ENCODE measurements at regions not wholly inside any gene's neighbourhood (a gene's known extent, or its start where the extent isn't known, plus 50 kb on each side); places are given as distances from the start of the nearest gene placed in this dataset.

DNA sequence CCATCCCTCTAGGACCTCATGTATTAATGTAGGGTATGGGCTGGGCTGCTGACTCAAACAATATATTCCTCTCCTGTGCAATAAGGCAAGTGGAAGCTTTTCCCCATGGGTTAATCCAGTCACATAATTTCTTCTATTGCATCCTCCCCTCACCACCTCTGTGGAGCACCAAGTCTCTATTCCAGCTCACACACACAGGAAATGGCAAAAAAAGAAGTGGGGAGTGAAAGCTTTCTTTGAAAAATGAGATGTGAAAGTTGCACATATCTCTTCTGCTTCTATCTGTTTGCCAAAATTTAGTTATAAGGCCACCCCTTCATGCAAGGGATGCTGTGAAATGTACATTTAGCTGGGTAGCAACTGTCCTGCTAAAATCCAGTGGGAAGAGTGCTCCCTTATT, 121.3 kb downstream of the CDC42EP3 start:
- DNase-seq = no peak

DNA sequence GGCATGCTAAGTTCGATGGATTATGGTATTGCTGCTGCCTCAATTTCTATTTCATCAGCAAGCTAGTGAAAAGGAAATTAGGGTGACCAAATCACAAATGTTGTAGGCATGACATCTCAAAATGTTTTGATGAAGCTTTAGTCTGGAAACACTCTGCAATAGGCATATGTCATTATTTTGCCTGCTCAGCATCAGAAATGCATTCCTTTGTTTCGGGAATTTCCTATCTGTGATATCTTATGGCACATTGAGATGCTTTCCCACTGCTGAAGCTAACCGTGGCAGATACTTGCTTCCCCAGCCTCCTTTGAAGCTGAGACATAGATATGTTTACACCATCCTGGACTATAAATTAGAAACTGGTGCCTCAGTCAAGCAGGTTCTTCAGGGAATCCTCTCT, 119.7 kb downstream of the CDC42EP3 start:
- DNase-seq = no peak

DNA sequence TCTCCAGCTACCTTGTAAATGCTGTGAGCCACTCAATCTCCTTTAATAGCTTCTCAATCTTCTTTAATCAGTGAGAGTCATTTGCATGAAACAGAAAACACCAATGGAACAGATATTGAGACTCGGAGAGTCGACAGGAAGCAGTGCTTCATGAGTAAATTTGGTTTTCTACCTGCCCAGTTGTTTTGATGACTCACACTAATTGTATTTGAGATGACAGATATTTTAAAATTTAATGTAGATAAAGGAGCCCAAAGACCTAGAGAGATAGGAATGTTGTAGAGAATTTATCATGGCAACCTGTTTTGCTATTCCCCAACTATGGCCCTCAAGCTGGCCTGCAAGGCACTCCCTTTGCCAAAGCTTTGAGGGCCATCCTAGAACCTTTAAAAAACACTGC, 119.1 kb downstream of the CDC42EP3 start:
- no peak for DNase-seq

DNA sequence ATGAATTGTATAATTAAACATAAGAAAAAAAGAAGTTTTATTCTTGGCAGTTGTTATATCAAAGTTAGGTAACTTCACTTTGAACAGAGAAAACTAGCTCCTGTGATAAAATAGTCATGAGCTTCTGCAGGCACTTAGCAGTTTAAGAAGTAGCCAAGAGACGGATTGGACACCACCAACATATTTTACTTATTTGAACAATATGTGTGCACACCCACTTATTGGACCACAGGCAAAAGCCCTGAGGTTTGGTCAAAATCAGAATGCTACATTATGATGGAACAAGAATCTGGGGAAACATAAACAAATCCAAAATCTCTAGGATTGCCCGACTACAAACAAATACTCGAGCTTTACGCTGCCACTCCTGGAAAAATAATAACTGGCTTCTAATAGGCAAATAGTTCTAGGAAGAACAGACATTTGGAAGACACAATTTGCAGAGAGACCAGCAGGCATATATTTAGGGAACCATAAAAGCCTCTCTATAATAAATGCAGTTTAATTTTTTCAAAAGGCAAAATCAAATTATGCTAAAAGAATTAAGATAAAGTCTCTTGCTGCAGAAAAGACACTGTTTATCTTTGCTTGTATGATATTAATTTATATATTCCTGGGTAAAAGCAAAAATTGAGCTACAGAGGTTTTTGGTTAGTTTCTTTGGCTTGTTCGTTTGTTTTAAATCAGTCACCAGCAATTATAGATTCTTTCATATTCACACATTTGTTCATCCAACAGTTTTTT, 117.9 kb downstream of the CDC42EP3 start:
- no peak for DNase-seq

DNA sequence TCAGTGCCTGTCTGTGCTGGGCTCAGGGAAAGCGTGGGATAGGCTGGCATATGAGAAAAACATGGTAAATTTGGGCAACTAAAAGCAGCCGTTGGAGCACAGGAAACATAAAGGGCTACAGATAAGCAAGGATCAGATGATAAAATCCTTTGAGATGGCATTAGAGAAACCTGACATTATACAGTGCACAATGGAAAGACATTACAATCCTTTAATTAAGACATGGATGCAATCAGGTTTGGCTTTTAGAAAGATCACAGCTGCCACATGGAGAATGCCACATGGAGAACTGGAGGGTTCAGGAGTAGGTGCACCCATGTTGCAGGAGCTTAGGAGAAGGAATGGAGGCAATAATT, 117.3 kb downstream of the CDC42EP3 start:
- no peak for DNase-seq

DNA sequence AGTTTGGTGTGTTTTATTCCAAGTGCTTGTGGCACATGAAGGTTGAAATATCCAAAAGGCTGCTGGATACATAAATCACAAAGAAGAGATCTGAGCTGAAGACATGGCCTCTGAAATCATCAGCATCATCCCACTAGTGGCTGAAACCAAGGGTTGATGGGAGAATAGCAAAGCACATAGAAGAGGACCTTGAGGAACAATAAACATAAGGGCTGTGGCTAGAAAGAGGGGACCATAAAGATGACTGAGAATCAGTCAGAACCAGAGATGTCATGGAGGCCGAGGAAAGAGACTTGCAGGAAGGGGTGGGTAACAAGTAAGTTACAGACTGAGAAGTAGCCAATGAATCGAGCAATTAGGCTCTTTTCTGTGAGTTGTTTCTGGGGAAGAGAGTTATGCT, 116.8 kb downstream of the CDC42EP3 start:
- DNase-seq = no peak

DNA sequence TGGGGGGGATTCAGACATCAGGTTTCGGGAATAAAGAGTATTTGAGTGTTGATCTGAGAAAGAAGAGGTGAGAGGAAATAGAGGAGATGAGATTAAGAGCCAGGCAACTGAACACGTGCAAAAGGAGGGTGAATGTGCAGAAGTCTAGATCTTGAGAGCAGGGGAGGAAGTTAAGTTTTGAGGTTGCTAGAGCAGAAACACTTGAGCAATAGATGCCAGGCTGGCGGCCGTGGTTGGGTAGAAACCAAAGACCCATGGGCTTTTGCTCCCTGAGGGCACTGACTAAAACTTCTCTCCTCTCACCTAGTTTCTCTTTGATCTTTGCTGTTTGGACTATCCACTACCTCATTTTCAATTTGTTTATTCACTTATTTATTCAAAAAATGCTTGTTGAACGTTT, 116.0 kb downstream of the CDC42EP3 start:
- DNase-seq = no peak

DNA sequence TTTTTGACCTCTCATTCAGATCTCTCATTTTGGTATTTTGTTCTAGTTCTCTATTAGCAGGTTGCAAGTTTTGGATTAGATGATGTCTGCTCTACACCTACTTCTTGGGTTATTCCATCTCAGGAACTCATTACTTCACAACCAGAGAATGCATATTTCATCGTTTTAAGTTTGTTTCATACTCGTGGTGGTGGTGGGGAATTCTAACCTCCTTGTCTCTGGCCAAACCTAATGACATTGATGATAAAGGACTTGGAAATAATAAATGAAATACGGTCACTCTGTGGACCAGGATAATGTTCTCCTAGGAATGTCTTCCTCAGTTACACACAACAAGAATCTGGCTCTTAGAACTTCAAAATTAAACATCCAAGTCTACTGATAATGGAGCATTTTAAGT, 115.2 kb downstream of the CDC42EP3 start:
- no peak for DNase-seq

DNA sequence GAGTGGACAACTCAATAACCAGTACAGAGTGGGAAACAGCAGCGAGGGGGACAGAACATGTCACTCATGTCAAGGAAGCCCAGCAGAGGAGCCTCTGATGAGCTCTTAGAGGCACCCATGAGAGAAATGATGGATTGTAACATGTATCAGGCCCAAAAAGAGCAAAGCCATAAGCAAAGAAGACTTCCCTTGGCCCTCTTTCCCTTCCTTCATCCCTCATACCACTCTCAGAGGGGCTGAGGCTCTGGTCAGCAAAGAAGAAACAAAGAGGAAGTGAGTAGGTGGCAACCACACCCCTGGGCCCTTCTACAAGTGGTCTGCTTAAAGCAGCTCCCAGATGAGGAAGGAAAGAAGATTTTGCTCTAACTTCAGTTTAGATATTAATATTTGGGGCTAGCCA, 112.8 kb downstream of the CDC42EP3 start:
- DNase-seq = no peak

DNA sequence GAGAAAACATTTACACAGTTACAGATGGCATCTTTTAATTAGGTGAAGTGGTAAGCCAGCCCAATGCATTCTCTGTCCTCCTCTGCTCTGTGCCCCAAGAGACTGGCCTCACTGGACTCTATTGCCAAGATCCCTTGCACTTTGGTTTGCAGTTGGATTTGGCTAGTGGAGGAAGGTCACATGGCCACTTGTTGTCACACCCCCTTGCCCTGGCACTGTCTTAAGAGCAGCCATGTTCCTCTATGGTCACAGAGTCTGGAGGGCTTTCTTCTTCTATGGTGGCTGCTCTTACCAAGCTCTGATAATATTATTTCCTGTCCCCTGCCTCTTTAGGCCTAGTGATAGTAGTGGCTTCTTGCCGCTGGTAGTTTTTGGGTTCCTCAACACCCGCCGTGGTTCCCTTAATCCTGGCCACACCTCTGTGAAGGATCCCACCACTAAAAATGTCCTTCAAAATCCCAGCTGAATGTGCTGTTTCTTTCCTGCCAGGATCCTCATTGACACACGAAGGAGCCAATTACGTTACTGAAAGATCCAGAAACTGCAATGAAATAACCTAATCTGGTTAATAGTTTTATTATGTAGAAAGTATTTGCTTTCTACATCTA, 111.1 kb downstream of the CDC42EP3 start:
- no peak for DNase-seq

DNA sequence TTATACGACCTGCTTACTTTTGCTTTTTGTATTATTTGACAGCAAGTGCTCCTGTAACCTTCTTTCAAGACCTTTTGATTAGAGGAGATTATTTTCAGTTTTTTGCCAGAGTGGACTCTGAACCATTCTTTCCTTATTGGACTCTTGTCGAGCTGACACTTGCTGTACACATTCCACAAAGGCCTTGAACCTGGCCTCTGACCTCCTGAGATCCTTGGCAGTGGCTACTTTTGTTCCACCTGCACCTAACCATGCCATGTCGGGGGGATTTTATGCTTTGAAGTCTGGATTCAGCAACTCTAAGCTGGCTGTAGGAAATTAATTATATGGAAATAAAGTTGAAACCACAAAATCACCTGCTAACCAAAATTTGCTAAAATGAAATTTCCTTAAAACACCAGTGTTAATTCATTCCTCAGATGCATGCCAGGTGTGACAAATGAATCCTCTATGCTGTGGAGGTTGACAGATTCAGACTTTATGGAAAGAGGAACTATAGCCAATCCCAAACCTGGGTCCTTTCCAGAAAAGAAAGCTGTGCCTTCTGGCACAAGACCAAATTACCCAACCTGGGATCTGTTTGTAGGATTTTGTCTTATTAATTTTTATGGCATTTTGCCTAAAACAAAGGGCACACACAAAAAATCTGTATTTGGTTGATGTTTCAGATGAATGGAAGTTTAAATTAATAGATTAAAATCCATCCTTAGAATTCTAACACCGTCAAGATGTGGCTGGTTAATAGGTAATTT, 110.4 kb downstream of the CDC42EP3 start:
- DNase-seq = no peak

DNA sequence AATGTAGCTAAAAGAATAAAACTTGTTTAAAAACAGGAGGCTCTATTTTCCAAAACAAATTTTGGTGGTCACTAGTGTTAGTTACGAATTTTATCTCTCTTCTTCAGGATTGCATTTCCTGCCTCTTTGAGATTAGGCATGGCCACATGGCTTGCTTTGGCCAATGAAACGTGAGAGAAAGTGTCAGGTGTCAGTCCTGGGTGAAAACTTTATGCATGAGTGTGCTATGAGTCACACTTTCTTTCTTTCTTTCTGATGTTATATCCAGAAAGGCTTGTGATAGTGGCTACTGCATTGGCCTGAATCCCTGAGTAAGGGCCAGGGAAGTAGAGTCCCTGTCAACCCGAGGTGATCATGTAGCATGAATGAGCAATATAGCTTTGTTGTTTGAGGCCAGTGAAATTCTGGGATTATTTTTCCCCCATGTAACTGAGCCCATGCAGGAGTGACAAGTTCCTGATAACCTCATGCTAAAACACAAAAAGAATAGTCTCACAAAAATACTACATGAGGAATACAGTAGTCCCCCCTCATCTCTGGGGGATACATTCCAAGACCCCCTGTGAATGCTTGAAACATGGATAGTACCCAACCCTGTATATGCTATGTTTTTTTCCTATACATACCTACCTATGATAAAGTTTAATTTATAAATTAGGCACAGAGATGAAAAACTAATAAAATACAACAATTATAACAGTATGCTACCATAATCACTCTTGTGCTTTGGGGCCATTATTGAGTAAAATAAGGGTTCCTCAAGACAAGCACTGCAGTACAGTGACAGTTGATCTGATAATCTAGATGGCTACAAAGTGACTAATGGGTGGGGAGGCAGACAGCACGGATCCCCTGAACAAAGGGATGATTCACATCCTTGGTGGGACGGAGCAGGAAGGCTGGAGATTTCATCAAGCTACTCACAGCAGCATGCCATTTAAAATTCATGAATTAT, 109.5 kb downstream of the CDC42EP3 start:
- DNase-seq = peak; percentile 63

DNA sequence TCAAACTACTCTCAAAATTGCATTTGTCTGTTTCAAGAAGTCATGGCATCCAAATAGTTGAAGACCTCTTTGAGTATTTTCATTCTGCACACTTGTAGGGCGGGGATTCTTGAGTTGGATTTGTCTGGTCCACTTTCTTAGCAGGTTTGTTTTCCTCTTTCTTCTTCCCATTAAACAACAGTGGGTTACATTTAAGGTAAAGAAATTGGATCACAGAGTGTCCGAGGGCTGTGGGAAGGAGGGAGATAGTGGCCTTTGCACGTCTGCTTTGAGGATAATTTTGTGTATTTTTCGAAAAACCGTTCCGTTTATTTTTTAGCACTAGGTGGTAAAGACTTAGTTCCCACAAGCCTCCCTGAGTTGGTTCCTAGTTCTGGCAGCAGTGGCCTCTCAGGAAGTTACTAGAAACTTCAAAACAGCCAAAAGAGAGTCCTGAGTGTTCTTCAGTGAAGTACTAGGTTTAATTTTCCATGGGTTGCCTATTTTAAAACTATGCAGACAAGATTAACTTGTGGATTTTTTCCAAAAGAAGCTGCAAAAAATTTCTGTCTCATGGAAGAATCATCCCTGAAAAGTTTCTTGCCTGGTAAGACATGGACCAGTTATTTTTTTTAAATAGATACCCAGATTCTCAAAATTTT, 107.9 kb downstream of the CDC42EP3 start:
- DNase-seq = no peak

DNA sequence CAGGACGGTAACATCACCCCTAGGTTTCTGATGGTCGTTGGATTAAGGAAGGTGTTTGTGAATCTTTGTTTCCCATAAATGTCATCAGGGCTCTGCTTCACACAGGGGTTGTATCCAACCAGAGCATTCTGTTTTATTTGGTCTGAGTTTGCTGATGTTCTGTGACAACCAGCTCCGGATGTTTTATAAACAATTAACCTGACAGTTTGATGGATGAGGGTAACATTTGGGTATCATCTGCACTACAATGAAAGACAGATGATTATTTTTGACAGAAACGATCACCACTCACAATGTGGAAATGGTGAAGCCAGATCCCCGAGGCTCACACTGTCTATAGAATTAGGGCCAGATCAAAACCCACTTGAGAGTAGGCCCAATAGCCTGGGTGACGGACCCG, 107.1 kb downstream of the CDC42EP3 start:
- no peak for DNase-seq

DNA sequence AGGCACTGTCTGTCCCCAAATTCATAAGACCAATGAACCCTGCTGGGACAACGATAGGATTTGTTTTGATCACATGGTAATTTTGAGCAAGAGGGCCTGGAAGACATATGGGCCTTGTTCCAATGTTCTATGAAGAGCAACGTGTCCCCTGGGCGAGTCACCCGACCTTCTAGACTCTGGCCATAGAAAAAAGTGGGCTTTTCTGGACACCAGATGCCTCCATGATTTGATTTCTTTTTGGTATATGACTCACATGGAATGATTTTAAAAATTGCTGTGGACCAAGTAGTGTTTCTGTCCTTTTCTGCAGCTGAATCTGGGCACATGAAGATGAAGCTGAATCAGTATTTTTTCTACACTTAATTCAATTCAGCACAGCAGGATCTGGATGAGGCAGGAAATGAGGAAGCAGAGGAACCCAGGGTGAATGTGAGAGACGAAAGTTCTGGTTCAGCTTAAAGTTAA, 104.9 kb downstream of the CDC42EP3 start:
- DNase-seq = no peak

DNA sequence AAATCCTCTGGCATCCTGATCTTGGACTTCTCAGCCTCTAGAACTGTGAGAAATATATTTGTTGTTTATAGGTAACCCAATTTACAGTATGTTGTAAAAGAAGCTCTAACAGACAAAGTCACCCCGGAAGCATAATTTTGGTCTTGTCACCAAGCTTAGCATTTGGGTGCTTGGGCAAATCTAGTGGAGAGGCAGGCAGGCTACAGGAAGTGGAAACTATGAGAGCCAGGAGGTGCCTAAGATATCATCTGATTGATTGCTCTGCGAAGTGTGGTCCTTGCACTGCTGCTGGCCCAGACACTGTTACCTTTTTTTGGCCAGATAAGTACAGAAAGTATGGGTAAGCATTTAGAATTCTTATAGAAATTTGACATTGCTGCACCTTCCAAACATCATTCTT, 102.9 kb downstream of the CDC42EP3 start:
- DNase-seq = no peak

DNA sequence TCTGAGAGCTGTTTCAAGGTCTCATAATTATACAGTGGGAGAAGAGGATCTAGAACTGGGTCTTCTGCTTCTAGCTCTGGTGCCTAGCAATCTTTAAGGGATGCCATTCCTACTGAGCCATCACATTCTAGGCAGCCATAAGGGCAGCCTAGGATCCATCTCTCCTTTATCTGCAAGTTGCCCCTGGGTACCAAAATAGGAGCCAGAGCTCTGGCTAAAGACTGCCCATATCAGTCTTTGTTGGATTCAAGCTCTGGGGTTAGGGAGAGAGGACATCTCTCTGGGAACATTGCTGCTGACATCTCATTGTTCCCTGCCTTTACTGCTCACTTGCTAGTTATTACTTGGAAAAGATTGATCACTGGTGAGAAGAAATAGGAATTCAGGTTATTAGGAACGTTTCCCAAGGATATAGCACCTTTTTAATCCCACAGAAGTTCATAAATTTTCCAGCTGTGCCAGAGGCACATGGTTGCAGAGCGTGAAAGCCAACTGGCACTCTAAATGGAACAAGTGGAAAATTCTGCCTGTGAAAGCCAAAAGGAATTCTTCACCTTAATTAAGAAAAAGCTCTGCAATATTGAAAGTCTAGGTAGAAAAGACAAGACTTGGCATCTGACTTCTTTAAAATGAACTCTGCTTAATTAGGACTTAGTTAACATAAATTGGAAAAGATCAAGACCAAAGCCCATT, 102.2 kb downstream of the CDC42EP3 start:
- DNase-seq = no peak

DNA sequence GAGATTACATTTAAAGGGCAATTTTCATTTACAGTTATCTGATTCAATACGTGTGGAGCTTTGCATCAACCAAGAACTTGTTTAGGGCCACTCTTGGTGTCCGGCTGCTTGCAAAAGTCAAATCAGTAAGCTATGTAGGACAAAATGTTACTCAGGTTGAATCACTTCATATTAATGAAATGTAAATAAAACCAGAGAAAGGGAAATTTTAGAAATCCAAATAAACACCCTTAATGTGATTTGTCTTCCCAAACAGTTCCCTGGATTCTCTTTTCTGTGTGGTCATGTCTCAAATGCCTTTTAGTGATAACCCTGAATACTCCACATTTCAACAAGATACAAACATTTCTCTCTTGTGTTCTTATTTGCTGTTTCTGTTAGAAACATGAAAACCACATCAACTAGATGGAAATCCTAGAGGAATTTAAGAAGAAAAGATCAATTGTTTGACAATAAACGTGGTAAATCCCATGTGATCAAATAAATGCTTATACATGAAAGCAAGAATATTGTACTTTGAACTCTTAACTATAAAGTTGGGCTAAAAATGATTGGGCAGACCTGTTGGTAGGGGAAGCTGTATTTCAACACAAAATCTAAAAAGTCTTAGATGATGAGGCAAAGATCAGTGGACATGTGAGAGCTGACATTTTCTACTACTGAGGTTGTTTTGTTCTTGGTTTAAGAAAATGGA, 101.3 kb downstream of the CDC42EP3 start:
- no peak for DNase-seq

DNA sequence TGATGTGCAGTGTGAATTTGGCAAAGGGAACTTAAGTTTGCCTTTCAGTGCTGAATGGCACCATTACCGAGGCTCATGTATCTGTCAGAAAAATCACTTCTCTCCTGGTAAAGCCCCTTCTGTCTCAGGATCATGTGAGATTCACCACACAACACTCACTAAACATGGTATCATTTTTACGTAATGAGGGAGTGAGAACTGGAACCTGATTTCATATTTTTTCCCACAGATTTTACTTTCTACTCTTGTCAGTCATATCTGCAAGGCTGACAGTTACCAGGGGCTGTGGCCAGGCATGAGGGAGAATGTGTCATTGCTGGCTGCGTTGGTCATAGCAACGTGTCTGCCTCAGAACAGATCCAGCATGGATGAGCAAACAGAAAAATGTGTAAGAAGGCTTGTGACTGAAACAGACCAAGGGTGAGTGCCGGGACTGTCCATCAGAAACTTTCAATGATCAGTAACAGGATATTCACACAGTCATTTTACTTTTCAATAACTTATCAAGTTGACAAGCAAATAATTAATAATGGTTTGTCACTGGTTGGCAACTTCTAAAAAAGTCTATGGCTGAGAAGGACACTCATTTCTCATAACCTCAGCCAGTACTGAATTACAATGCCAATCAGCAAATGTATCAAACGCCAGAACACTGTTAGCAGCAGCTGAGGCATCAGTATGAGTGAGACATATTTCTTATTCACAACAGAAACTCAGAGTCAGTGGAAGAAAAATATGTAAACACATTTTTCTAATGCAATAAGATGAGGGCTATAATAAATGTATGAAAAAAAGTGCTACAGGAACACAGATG, 100.5 kb downstream of the CDC42EP3 start:
- no peak for DNase-seq

DNA sequence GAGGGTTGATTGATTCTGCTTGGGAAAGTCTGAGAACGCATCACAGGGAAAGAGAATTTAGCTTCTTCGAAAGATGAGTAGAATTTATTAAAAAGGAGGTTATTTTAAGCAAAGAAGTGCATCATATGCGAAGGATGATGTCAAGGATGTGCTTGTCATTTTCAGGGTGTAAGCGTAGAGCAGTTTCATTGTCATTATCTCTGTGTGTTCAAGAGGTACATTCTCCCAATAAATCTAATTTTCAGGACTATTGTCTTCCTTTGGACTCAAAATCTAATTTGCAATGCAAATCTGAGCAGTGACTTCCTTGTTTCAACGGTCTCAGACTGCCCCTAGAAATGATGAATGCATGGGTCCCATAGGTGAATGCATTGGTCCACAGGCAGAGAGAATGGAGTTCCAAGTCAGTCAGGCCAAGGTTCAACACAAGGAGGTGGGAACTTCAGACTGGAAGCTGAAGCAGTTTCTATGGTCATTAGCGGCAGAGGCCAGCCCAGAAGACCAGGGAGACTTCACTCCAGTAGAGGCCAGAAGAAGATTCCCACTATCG, 99.8 kb downstream of the CDC42EP3 start:
- no peak for DNase-seq

Measured in activated CD8-positive, alpha-beta memory T cell treated with anti-CD3 and anti-CD28 coated beads for 24 hours (primary cell).